Thyroid gland (tissue), 4 donors: ENCODE measurements at regions not wholly inside any gene's neighbourhood (a gene's known extent, or its start where the extent isn't known, plus 50 kb on each side); places are given as distances from the start of the nearest gene placed in this dataset.

ENCODE experiments used
- DNase-seq, 2 donors: peaks; one replicate each; pipeline ENCODE4 v3.0.0-alpha.2; 2019
- H3K27ac ChIP-seq, 3 donors: fragments of 200-600 bp; sonication (generic); 1 replicate in 2 of 3; 2 replicates in 1 of 3; pipeline ENCODE4 v1.5.1; 2016 to 2019; ENCODE audit warnings: mild to moderate bottlenecking in 1 of 3, moderate library complexity in 1 of 3
- H3K27me3 ChIP-seq: fragments of 200-600 bp; sonication (generic); one replicate; pipeline ENCODE4 v1.5.1; 2019
- H3K36me3 ChIP-seq, 2 donors: fragments of 200-600 bp; sonication (generic); one replicate each; pipeline ENCODE4 v1.5.1; 2016 to 2019
- H3K4me1 ChIP-seq, 2 donors: fragments of 200-600 bp; sonication (generic); one replicate each; pipeline ENCODE4 v1.5.1; 2017 to 2019
- H3K4me3 ChIP-seq, 3 donors: fragments of 200-600 bp; sonication (generic); replicated peaks in 1 of 3; 1 replicate in 2 of 3; 2 replicates in 1 of 3; pipeline ENCODE4 v1.5.1; 2016; ENCODE audit warnings: mild to moderate bottlenecking in 1 of 3
- H3K9me3 ChIP-seq: fragments of 200-600 bp; sonication (generic); one replicate; pipeline ENCODE4 v1.5.1; 2017
- POLR2A ChIP-seq, 2 donors: fragments of 450-650 bp; IDR thresholded peaks; one replicate each; pipeline ENCODE4 v1.6.1; 2017; ENCODE audit warnings: antibody characterized with exemption in 2 of 2, mild to moderate bottlenecking in 2 of 2, moderate library complexity in 1 of 2
- WGBS, 2 donors: methylation state at CpG; one replicate each; pipeline ENCODE4 v1.1.5; 2017; 5-methylcytosine and 5-hydroxymethylcytosine counted together
- intact Hi-C: fragments of 100-400 bp; cut with DNase I; formaldehyde crosslinking; loops from one replicate; pipeline ENCODE4 v1.15.1; 2023
- TF ChIP-seq, protein P1 (sequence below), 6 experiments: fragments of 200-600 bp in 3 of 6; fragments of 450-650 bp in 3 of 6; sonication (generic) in 3 of 6; IDR thresholded peaks; one replicate each; pipeline ENCODE4 v1.5.1; 2016 to 2019; ENCODE audit warnings: antibody characterized with exemption in 6 of 6, mild to moderate bottlenecking in 2 of 6, inconsistent platforms in 1 of 6, moderate library complexity in 1 of 6

DNA sequence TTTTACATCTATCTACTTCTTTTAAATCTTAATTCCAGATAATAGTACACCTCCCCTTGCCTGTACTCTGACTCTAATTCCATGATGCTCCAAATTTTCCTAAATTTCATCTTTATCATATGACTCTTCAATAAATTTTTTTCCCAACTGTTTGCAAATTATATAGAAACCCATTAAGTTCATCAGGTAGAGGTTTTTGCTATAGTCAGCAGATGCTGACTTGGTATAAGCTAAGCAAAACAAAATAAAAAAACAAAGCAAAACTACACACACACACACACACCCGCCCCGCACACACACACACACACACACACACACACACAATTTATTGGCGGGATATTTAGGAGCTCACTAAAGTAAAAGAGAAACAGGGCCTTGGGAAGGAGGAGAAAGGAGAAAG lies 1047.8 kb upstream of the FAM98A start:
- 85 to 98% methylated on average over 3 of the region's 3 CpGs for WGBS, 2 donors
- no peak overlapping the region for H3K27ac ChIP-seq

DNA sequence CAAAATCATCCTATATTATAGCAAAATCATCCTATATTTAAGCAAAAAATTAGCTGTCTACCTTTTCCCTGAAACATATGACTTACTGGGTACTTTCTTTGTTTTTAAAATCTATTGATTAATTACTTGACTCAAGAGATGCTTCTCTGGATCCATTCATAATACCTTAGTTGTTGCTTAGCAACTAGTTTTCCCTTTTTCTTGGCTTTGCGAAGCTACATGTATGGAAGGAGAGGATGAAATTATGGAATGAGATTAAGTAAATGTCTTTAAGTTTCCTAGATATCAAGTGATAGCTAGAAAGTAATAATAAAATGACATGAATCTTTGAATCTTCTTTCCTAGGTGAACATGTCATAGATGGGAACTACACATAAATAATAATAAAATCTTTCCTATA lies 1033.2 kb upstream of the FAM98A start:
- no peak for DNase-seq
- intact Hi-C loops = no loop called here
- Histone ChIP-seq H3K9me3 (no peaks in the 10 kb centered on the region), H3K36me3 (no peaks in the 10 kb centered on the region), H3K27me3 (no peaks in the 10 kb centered on the region), H3K4me3 (no peak overlapping the region), H3K27ac (no peak overlapping the region), H3K4me1 (no peaks in the 10 kb centered on the region)
- WGBS, 2 donors = 96 to 99% methylated on average over 1 of the region's 1 CpG
- TF ChIP-seq, protein P1, sequence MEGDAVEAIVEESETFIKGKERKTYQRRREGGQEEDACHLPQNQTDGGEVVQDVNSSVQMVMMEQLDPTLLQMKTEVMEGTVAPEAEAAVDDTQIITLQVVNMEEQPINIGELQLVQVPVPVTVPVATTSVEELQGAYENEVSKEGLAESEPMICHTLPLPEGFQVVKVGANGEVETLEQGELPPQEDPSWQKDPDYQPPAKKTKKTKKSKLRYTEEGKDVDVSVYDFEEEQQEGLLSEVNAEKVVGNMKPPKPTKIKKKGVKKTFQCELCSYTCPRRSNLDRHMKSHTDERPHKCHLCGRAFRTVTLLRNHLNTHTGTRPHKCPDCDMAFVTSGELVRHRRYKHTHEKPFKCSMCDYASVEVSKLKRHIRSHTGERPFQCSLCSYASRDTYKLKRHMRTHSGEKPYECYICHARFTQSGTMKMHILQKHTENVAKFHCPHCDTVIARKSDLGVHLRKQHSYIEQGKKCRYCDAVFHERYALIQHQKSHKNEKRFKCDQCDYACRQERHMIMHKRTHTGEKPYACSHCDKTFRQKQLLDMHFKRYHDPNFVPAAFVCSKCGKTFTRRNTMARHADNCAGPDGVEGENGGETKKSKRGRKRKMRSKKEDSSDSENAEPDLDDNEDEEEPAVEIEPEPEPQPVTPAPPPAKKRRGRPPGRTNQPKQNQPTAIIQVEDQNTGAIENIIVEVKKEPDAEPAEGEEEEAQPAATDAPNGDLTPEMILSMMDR (IDR thresholded peaks at IDR 0.05) = no peak
- no peak for TF ChIP-seq POLR2A (IDR thresholded peaks at IDR 0.05)

More for the DNA sequence above, 1047.8 kb upstream of the FAM98A start:
- no peaks in the 10 kb centered on the region for H3K9me3 ChIP-seq
- no peaks in the 10 kb centered on the region for H3K27me3 ChIP-seq
- H3K36me3 ChIP-seq = no peaks in the 10 kb centered on the region
- no peak overlapping the region for H3K4me3 ChIP-seq
- TF ChIP-seq, protein P1 (IDR thresholded peaks at IDR 0.05) = no peak
- DNase-seq = no peak
- H3K4me1 ChIP-seq = no peaks in the 10 kb centered on the region
- intact Hi-C loops = no loop called here

DNA sequence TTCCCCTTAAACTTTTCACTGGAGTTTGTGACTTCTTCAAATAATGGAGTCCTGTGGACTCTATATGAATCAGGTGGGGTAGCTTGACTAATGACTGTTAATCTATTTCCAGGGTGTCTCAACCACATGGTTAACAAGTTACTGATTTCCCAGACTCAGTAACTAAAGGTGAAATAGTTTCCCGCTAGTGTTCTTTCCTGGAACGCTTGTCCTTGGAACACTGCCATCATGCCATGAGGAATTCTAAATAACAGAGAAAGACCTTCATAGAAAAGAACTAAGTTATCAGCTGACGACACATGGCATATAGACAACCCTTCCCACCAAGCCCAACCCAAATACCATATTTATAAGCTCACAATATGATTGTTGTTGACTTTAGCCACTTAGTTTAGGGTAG lies 1027.9 kb upstream of the FAM98A start:
- TF ChIP-seq, protein P1 (IDR thresholded peaks at IDR 0.05) = no peak
- TF ChIP-seq POLR2A (IDR thresholded peaks at IDR 0.05) = no peak
- H3K27me3 ChIP-seq = no peaks in the 10 kb centered on the region
- H3K4me1 ChIP-seq = no peaks in the 10 kb centered on the region
- no peaks in the 10 kb centered on the region for H3K36me3 ChIP-seq
- WGBS, 2 donors = 54 to 65% methylated on average over 3 of the region's 3 CpGs
- DNase-seq = no peak
- H3K9me3 ChIP-seq = no peaks in the 10 kb centered on the region
- H3K27ac ChIP-seq = no peak overlapping the region
- no peak overlapping the region for H3K4me3 ChIP-seq
- intact Hi-C loops = no loop called here

DNA sequence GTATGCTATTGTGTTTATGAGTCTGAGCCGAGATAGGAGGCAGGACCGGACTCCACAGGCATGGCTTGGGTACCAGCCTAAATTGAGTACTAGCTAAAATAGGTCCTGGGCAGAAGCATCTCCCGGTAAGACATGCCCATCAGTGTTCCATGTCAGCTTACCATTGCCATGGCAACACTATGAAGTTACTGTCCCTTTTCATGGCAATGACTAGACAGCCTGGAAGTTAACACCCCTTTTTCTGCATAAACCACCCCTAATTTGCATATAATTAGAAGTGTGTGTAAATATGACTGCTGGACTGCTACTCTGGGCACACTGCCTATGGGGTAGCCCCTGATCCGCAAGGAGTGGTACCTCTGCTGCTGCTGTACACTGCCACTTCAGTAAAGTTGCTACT lies 1005.1 kb upstream of the FAM98A start:
- 57 to 87% methylated on average over 1 to 3 of the region's 4 CpGs for WGBS, 2 donors
- Histone ChIP-seq H3K4me1 (no peaks in the 10 kb centered on the region), H3K36me3 (no peaks in the 10 kb centered on the region), H3K9me3 (no peaks in the 10 kb centered on the region), H3K27ac (no peak overlapping the region), H3K4me3 (no peak overlapping the region), H3K27me3 (no peaks in the 10 kb centered on the region)
- intact Hi-C loops = no loop called here
- DNase-seq = no peak
- TF ChIP-seq POLR2A (IDR thresholded peaks at IDR 0.05) = no peak
- TF ChIP-seq, protein P1 (IDR thresholded peaks at IDR 0.05) = no peak

DNA sequence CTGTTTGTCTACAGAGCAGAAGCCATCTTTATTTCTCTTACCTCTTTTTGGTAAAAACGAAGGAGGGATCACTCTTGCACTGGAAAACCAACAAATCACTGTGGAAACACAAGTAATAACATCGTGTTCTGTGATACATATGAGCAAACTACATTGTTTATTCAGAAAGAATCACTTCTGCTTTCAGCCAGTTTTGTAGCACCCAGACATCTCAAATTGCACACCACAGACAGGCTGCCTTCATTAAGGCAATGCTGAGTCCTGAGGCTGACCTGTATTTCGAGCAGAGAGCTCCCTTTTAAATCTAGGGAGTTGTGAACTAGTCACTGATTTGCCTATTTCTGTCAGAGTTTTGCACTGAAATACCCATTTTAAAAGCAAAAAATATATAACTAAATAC lies 1003.2 kb upstream of the FAM98A start:
- WGBS, 2 donors = 54 to 65% methylated on average over 3 of the region's 3 CpGs
- Histone ChIP-seq H3K4me3 (no peak overlapping the region), H3K27ac (no peak overlapping the region), H3K27me3 (no peaks in the 10 kb centered on the region), H3K4me1 (no peaks in the 10 kb centered on the region), H3K36me3 (no peaks in the 10 kb centered on the region), H3K9me3 (no peaks in the 10 kb centered on the region)
- TF ChIP-seq, protein P1 (IDR thresholded peaks at IDR 0.05) = no peak
- TF ChIP-seq POLR2A (IDR thresholded peaks at IDR 0.05) = no peak
- intact Hi-C loops = no loop called here
- no peak for DNase-seq
